Liver (tissue), 3 donors: ENCODE measurements at regions not wholly inside any gene's neighbourhood (a gene's known extent, or its start where the extent isn't known, plus 50 kb on each side); places are given as distances from the start of the nearest gene placed in this dataset.

Experiments used
- CTCF ChIP-seq: fragments of 150-350 bp; IDR thresholded peaks from 2 replicates; pipeline ENCODE4 v1.5.1; 2017; ENCODE audit warnings: improper control_type of control experiment, low read depth, low read length; ENCODE audit not compliant: missing input control
- FOXA1 ChIP-seq: IDR thresholded peaks from 2 replicates; pipeline ENCODE4 v1.6.1; 2016; ENCODE audit warnings: antibody characterized with exemption
- MAX ChIP-seq: IDR thresholded peaks from 2 replicates; pipeline ENCODE4 v1.6.1; 2016; ENCODE audit warnings: antibody characterized with exemption
- NR2F2 ChIP-seq: IDR thresholded peaks from 2 replicates; pipeline ENCODE4 v1.6.1; 2016; ENCODE audit warnings: antibody characterized with exemption
- RAD21 ChIP-seq, 2 donors: IDR thresholded peaks; 2 replicates each; pipeline ENCODE4 v1.6.1; 2016; ENCODE audit warnings: antibody characterized with exemption in 2 of 2, mild to moderate bottlenecking in 2 of 2
- REST ChIP-seq: IDR thresholded peaks from 2 replicates; pipeline ENCODE4 v1.6.1; 2016; ENCODE audit warnings: antibody characterized with exemption, mild to moderate bottlenecking
- SP1 ChIP-seq: IDR thresholded peaks from 2 replicates; pipeline ENCODE4 v1.6.1; 2018; ENCODE audit warnings: antibody characterized with exemption, mild to moderate bottlenecking
- TAF1 ChIP-seq: conservative IDR thresholded peaks from 2 replicates; pipeline ENCODE4 v1.6.1; 2016; ENCODE audit warnings: antibody characterized with exemption, mild to moderate bottlenecking
- YY1 ChIP-seq: IDR thresholded peaks from 2 replicates; pipeline ENCODE4 v1.6.1; 2016; ENCODE audit warnings: antibody characterized with exemption, mild to moderate bottlenecking
- ZBTB33 ChIP-seq: IDR thresholded peaks from 2 replicates; pipeline ENCODE4 v1.6.1; 2016; ENCODE audit warnings: antibody characterized with exemption
- donor health status: healthy.
- donor health status: healthy.

GRCh38 chr13:50691176-50691680, 152.3 kb downstream of the DLEU7 start:
- TF ChIP-seq CTCF, result no peak
- no peak for TF ChIP-seq MAX
- TF ChIP-seq REST, result no peak
- TF ChIP-seq RAD21 (IDR thresholded peaks at IDR 0.05), result no peak
- no peak for TF ChIP-seq SP1
- TF ChIP-seq YY1, result no peak
- no peak for TF ChIP-seq NR2F2
- TF ChIP-seq ZBTB33, result no peak
- no peak for TF ChIP-seq TAF1
- no peak for TF ChIP-seq FOXA1
